Activated CD4-positive, alpha-beta T cell treated with anti-CD3 and anti-CD28 coated beads for 36 hours (primary cell): ENCODE measurements at regions not wholly inside any gene's neighbourhood (a gene's known extent, or its start where the extent isn't known, plus 50 kb on each side); places are given as distances from the start of the nearest gene placed in this dataset.
A peak's percentile ranks its signal among the peaks of the same experiment; 100 is the strongest.

Experiments used
- ATAC-seq: fragments of 200-7000 bp; cut with Tn5 transposase; one replicate; pipeline ENCODE4 v1.10.0; 2021; ENCODE audit warnings: mild to moderate bottlenecking, moderate library complexity
- CTCF ChIA-PET: fragments of 350-600 bp; sonication (Branson Sonifier 250); formaldehyde crosslinking; loops from one replicate; lab custom pipeline; 2021; ENCODE audit warnings: antibody characterized with exemption; lab: Charles Lee
- POLR2A ChIA-PET: fragments of 350-600 bp; sonication (Branson Sonifier 250); formaldehyde crosslinking; loops from one replicate; lab custom pipeline; 2021; ENCODE audit warnings: antibody characterized with exemption, inconsistent platforms; lab: Charles Lee
- DNase-seq: peaks from one replicate; pipeline ENCODE4 v3.0.0-alpha.2; 2020
- H3K27ac Mint-ChIP-seq: one replicate; pipeline ENCODE4 v1.8.0; 2021; ENCODE audit warnings: mixed read lengths
- H3K27me3 Mint-ChIP-seq: one replicate; pipeline ENCODE4 v1.8.0; 2021; ENCODE audit warnings: mixed read lengths
- H3K36me3 Mint-ChIP-seq: one replicate; pipeline ENCODE4 v1.8.0; 2021; ENCODE audit warnings: low read depth, mixed read lengths
- H3K4me1 Mint-ChIP-seq: one replicate; pipeline ENCODE4 v1.8.0; 2021; ENCODE audit warnings: mixed read lengths
- H3K4me3 Mint-ChIP-seq: one replicate; pipeline ENCODE4 v1.8.0; 2021; ENCODE audit warnings: mild to moderate bottlenecking, moderate library complexity, mixed read lengths
- H3K9me3 Mint-ChIP-seq: one replicate; pipeline ENCODE4 v1.8.0; 2021; ENCODE audit warnings: low read depth, mixed read lengths
- intact Hi-C, 2 experiments: fragments of 100-400 bp; cut with DNase I in 1 of 2; cut with micrococcal nuclease in 1 of 2; formaldehyde crosslinking; loops; one replicate each; pipeline versions ENCODE4 v1.14.2 to v1.15.1; 2022 to 2024; cut with DNase I, micrococcal nuclease

- DNase-seq (no peak), ATAC-seq (peak; percentile 10)
- no peaks in the 10 kb centered on the region for H3K27me3 Mint-ChIP-seq
These were observed 71.2 kb upstream of the RUNX3 start for GRCh38 chr1:25001125-25001915.

GRCh38 chr1:24999906-25000305, 69.8 kb upstream of the RUNX3 start:
- CTCF ChIA-PET: interaction anchor here (1.4 kb wide), 1 partner anchor 37 kb away, joined by 4 read pairs; no protein-coding TSS in a partner anchor

More at GRCh38 chr1:25001125-25001915, 71.2 kb upstream of the RUNX3 start:
- intact Hi-C loops: no loop called here
- ChIA-PET POLR2A (interaction anchor here (0.7 kb wide), 1 partner anchor 54 kb away, joined by 3 read pairs; no protein-coding TSS in a partner anchor), CTCF (no interaction called here)
- H3K4me1 Mint-ChIP-seq: peaks cover 56% of the 10 kb centered on the region
- no peak overlapping the region for H3K4me3 Mint-ChIP-seq
- H3K36me3 Mint-ChIP-seq: peaks cover 8% of the 10 kb centered on the region
- H3K9me3 Mint-ChIP-seq: no peaks in the 10 kb centered on the region
- H3K27ac Mint-ChIP-seq: peak overlapping the region; percentile 78

GRCh38 chr1:24999426-24999825, 69.3 kb upstream of the RUNX3 start:
- H3K4me1 Mint-ChIP-seq: peaks cover 60% of the 10 kb centered on the region
- no peak overlapping the region for H3K4me3 Mint-ChIP-seq
- H3K27me3 Mint-ChIP-seq: no peaks in the 10 kb centered on the region
- ATAC-seq (no peak), DNase-seq (no peak)
- intact Hi-C loops: no loop called here
- peaks cover 8% of the 10 kb centered on the region for H3K36me3 Mint-ChIP-seq
- no peaks in the 10 kb centered on the region for H3K9me3 Mint-ChIP-seq
- H3K27ac Mint-ChIP-seq: peak overlapping the region; percentile 16
- ChIA-PET POLR2A (no interaction called here), CTCF (interaction anchor here (1.4 kb wide), 1 partner anchor 37 kb away, joined by 4 read pairs; no protein-coding TSS in a partner anchor)

More at GRCh38 chr1:24999906-25000305, 69.8 kb upstream of the RUNX3 start:
- H3K36me3 Mint-ChIP-seq: peaks cover 8% of the 10 kb centered on the region
- H3K4me3 Mint-ChIP-seq: no peak overlapping the region
- intact Hi-C loops: no loop called here
- no peaks in the 10 kb centered on the region for H3K9me3 Mint-ChIP-seq
- POLR2A ChIA-PET: interaction anchor here (1.0 kb wide), 1 partner anchor 10 kb away, joined by 3 read pairs; no protein-coding TSS in a partner anchor
- H3K4me1 Mint-ChIP-seq: peaks cover 60% of the 10 kb centered on the region
- ATAC-seq: no peak
- H3K27ac Mint-ChIP-seq: peak overlapping the region; percentile 4
- no peak for DNase-seq
- no peaks in the 10 kb centered on the region for H3K27me3 Mint-ChIP-seq

- intact Hi-C loops: no loop called here
- ATAC-seq: no peak
- Mint-ChIP-seq H3K4me1 (peaks cover 61% of the 10 kb centered on the region), H3K36me3 (peaks cover 8% of the 10 kb centered on the region), H3K27ac (no peak overlapping the region), H3K9me3 (no peaks in the 10 kb centered on the region), H3K27me3 (no peaks in the 10 kb centered on the region), H3K4me3 (no peak overlapping the region)
- POLR2A ChIA-PET: no interaction called here
- no peak for DNase-seq
- CTCF ChIA-PET: no interaction called here
These were observed 68.6 kb upstream of the RUNX3 start for GRCh38 chr1:24998563-24999245.

- H3K27me3 Mint-ChIP-seq: no peaks in the 10 kb centered on the region
- ChIA-PET POLR2A (interaction anchor here (1.5 kb wide), 1 partner anchor 15 kb away, joined by 3 read pairs; no protein-coding TSS in a partner anchor), CTCF (interaction anchor here (0.5 to 3.2 kb wide), 4 partner anchors 9 to 1458 kb away, joined by 3 to 16 read pairs (median 4); no protein-coding TSS in a partner anchor)
- DNase-seq (no peak), ATAC-seq (no peak)
- no peak overlapping the region for H3K4me3 Mint-ChIP-seq
- H3K27ac Mint-ChIP-seq: peak overlapping the region; percentile 72
- intact Hi-C loops: no loop called here
- peaks cover 8% of the 10 kb centered on the region for H3K36me3 Mint-ChIP-seq
- no peaks in the 10 kb centered on the region for H3K9me3 Mint-ChIP-seq
- H3K4me1 Mint-ChIP-seq: peaks cover 65% of the 10 kb centered on the region
These were observed 67.2 kb upstream of the RUNX3 start for GRCh38 chr1:24996983-24997893.

GRCh38 chr1:24996456-24996855, 66.4 kb upstream of the RUNX3 start:
- H3K9me3 Mint-ChIP-seq: no peaks in the 10 kb centered on the region
- H3K4me1 Mint-ChIP-seq: peaks cover 71% of the 10 kb centered on the region
- H3K36me3 Mint-ChIP-seq: peaks cover 8% of the 10 kb centered on the region
- H3K27me3 Mint-ChIP-seq: no peaks in the 10 kb centered on the region
- no peak for ATAC-seq
- intact Hi-C loops: no loop called here
- no peak for DNase-seq
- ChIA-PET POLR2A (interaction anchor here (1.5 kb wide), 1 partner anchor 16 kb away, joined by 3 read pairs; no protein-coding TSS in a partner anchor), CTCF (interaction anchor here (1.0 to 3.2 kb wide), 3 partner anchors 41 to 64 kb away, joined by 3 to 16 read pairs (median 5); no protein-coding TSS in a partner anchor)
- H3K4me3 Mint-ChIP-seq: no peak overlapping the region
- H3K27ac Mint-ChIP-seq: peak overlapping the region; percentile 72

GRCh38 chr1:24995661-24996060, 65.6 kb upstream of the RUNX3 start:
- no peaks in the 10 kb centered on the region for H3K9me3 Mint-ChIP-seq
- no peak for DNase-seq
- ATAC-seq: no peak
- intact Hi-C loops: no loop called here
- ChIA-PET POLR2A (interaction anchor here (1.5 kb wide), 1 partner anchor 16 kb away, joined by 3 read pairs; no protein-coding TSS in a partner anchor), CTCF (interaction anchor here (1.0 to 3.2 kb wide), 2 partner anchors 41 to 47 kb away, joined by 3 to 16 read pairs; no protein-coding TSS in a partner anchor)
- peak overlapping the region; percentile 55 for H3K27ac Mint-ChIP-seq
- peaks cover 8% of the 10 kb centered on the region for H3K36me3 Mint-ChIP-seq
- H3K4me1 Mint-ChIP-seq: peaks cover 71% of the 10 kb centered on the region
- no peaks in the 10 kb centered on the region for H3K27me3 Mint-ChIP-seq
- no peak overlapping the region for H3K4me3 Mint-ChIP-seq

GRCh38 chr1:24995140-24995539, 65.1 kb upstream of the RUNX3 start:
- ChIA-PET POLR2A (no interaction called here), CTCF (interaction anchor here (0.9 to 3.2 kb wide), 3 partner anchors 31 to 47 kb away, joined by 3 to 16 read pairs (median 3); no protein-coding TSS in a partner anchor)
- no peak overlapping the region for H3K4me3 Mint-ChIP-seq
- DNase-seq (no peak), ATAC-seq (no peak)
- no peaks in the 10 kb centered on the region for H3K27me3 Mint-ChIP-seq
- H3K27ac Mint-ChIP-seq: peak overlapping the region; percentile 61
- no peaks in the 10 kb centered on the region for H3K9me3 Mint-ChIP-seq
- peaks cover 74% of the 10 kb centered on the region for H3K4me1 Mint-ChIP-seq
- H3K36me3 Mint-ChIP-seq: peaks cover 8% of the 10 kb centered on the region
- intact Hi-C loops: no loop called here

GRCh38 chr1:24993871-24994580, 64.0 kb upstream of the RUNX3 start:
- intact Hi-C loops: loop anchor here in 1 of 2 experiments (2.0 kb wide), 1 partner anchor 29 kb away; no protein-coding TSS in a partner anchor
- DNase-seq: no peak
- H3K27ac Mint-ChIP-seq: peak overlapping the region; percentile 38

GRCh38 chr1:24992761-24993211, 62.7 kb upstream of the RUNX3 start:
- POLR2A ChIA-PET: no interaction called here
- Mint-ChIP-seq H3K27ac (peak overlapping the region; percentile 100), H3K27me3 (no peaks in the 10 kb centered on the region), H3K9me3 (peaks cover 2% of the 10 kb centered on the region), H3K4me3 (peak overlapping the region; percentile 43), H3K4me1 (peaks cover 93% of the 10 kb centered on the region), H3K36me3 (peaks cover 13% of the 10 kb centered on the region)
- ATAC-seq: peak; percentile 8
- no peak for DNase-seq
- intact Hi-C loops: loop anchor here in 1 of 2 experiments (2.0 kb wide), 1 partner anchor 30 kb away; no protein-coding TSS in a partner anchor
- CTCF ChIA-PET: interaction anchor here (0.6 to 2.3 kb wide), 4 partner anchors 11 to 28 kb away, joined by 3 to 5 read pairs (median 4); no protein-coding TSS in a partner anchor

More at GRCh38 chr1:24993871-24994580, 64.0 kb upstream of the RUNX3 start:
- no peaks in the 10 kb centered on the region for H3K9me3 Mint-ChIP-seq
- no peak overlapping the region for H3K4me3 Mint-ChIP-seq
- POLR2A ChIA-PET: no interaction called here
- CTCF ChIA-PET: interaction anchor here (0.6 to 1.8 kb wide), 5 partner anchors 12 to 43 kb away, joined by 3 to 5 read pairs (median 3); no protein-coding TSS in a partner anchor
- H3K4me1 Mint-ChIP-seq: peaks cover 82% of the 10 kb centered on the region
- no peaks in the 10 kb centered on the region for H3K27me3 Mint-ChIP-seq
- ATAC-seq: no peak
- peaks cover 8% of the 10 kb centered on the region for H3K36me3 Mint-ChIP-seq
